NT2/D1 (cell line): ENCODE measurements at regions not wholly inside any gene's neighbourhood (a gene's known extent, or its start where the extent isn't known, plus 50 kb on each side); places are given as distances from the start of the nearest gene placed in this dataset.

Experiments used
- YY1 ChIP-seq: IDR thresholded peaks from 2 replicates; pipeline ENCODE4 v1.6.1; 2011; ENCODE audit not compliant: insufficient read length, insufficient read depth
- ZNF274 ChIP-seq: IDR thresholded peaks from 2 replicates; pipeline ENCODE4 v1.6.1; 2011; ENCODE audit warnings: mild to moderate bottlenecking, low read depth, low read length

DNA sequence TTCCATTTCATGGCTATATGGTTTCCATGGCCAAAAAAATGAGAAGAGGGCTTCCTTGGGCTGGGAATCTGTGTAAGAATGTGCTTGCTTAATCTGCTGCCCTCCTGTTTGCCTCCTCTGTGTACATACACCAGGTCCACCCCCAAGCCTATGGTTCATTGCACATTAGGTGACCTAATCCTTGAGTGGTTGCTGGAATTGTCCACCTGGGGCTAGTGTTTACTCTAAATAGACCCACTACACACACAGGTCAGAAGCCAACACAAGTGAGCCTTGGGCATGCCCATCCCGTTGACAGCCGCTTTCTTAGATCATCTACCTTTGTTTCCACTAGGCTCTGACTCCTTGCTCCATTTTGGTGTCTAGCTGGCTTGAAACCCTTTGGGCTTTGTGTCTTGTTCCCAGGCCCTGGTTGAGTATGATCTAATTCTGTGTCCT, 59.2 kb upstream of the ATL2 start:
- TF ChIP-seq ZNF274 (no peak), YY1 (no peak)
